ENCODE measurements at regions not wholly inside any gene's neighbourhood (a gene's known extent, or its start where the extent isn't known, plus 50 kb on each side); places are given as distances from the start of the nearest gene placed in this dataset.

DNA sequence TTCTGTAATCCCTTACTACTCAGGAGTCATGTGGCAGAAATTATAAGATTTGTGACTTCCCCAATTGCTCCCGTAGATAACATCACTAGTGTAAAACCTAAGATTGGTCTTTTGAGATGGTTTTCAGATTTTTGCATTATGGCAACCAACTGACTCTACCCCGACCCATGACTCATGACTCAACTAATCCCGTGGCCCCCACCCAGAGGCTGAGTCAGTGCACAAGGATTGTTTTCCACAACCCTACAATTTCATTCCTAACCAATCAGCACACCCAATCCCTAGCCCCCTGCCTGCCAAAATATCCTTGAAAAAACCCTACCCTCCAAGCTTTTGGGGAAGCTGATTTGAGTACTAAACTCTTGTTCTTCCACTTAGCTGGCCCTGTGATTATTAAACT, 109.4 kb upstream of the FAM9C start:
- POLR2A ChIA-PET, result no interaction called here
- no peak overlapping the region for H3K4me3 ChIP-seq (ENCODE audit: low read depth, low read length)
- CTCF ChIA-PET, result no interaction called here
- H3K27ac ChIP-seq (ENCODE audit: low read depth, low read length), result no peak overlapping the region
- H3K27me3 ChIP-seq (ENCODE audit: control insufficient read depth, insufficient read depth, low read length), result no peaks in the 10 kb centered on the region
- TF ChIP-seq, protein P1, sequence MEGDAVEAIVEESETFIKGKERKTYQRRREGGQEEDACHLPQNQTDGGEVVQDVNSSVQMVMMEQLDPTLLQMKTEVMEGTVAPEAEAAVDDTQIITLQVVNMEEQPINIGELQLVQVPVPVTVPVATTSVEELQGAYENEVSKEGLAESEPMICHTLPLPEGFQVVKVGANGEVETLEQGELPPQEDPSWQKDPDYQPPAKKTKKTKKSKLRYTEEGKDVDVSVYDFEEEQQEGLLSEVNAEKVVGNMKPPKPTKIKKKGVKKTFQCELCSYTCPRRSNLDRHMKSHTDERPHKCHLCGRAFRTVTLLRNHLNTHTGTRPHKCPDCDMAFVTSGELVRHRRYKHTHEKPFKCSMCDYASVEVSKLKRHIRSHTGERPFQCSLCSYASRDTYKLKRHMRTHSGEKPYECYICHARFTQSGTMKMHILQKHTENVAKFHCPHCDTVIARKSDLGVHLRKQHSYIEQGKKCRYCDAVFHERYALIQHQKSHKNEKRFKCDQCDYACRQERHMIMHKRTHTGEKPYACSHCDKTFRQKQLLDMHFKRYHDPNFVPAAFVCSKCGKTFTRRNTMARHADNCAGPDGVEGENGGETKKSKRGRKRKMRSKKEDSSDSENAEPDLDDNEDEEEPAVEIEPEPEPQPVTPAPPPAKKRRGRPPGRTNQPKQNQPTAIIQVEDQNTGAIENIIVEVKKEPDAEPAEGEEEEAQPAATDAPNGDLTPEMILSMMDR (IDR thresholded peaks at IDR 0.05; ENCODE audit: low read depth, low read length), result no peak
- DNase-seq (ENCODE audit: low read depth, low spot score), result no peak
- H3K9me3 ChIP-seq (ENCODE audit: control insufficient read depth, insufficient read depth, low read length), result peaks cover 8% of the 10 kb centered on the region; the same call in 1 of the 2 replicates

DNA sequence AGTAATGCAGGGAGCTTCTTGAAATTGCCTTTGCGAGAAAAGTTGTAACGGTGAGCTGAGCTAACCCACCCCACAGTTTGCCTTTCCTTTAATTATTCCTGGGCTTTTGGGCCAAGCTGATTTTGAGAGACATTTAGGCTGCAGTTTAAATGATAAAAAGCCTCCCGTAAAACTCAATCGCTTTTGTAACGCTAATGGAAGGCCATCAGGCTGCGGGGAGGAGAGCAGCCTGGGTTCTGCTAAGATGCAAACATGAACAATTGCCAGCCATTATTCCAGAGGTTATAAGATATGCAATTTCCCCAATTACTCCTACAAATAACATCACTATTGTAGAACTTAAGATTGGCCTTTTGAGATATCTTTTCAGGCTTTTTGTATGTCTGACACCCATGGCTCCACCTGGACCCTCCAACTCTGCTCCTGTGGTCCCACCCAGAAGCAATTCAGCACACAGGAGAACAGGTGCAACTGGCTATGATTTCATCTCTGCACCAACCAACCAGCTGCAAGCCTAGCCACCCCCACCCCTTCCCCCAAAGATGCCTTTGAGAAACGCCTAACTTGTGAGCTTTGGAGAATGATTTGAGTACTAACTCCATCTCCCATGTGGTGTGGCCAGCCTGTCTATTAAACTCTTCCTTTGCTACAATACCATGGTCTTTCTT, 108.2 kb upstream of the FAM9C start:
- H3K27ac ChIP-seq (ENCODE audit: low read depth, low read length), result no peak overlapping the region
- CTCF ChIA-PET, result no interaction called here

DNA sequence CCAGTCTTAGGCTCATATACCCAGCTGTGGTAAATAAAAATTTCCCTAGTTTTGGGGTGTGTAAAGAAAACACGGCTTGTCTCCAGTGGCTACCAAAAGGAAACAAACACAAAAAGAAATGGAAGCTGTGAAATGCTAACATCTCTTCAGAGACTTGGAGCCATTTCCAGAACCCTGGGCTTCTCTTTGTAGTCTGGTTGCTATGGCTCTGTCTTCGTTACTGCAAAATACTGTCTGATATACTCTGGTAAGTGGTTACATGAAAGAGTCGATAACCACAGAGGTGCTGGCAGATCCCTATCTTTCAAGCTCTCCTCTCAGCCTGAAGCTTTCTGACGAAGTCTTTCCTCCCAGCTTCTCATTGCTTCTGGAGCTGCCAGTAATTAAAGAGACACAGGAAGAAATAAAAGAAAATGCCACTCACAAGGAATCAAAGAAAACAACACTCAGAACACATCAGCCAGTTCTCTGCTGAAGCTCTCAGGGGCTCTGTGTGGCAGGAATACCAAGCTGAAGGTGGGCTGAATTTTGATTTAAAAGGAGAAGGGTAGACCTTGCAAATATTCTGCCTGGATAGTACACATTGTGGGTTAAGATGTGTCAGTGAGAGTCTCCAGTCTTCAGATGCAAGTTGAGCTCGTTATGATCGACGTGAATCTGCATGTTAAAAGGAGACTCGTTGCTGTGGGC, 107.6 kb upstream of the FAM9C start:
- DNase-seq (ENCODE audit: low read depth, low spot score), result no peak
- H3K27ac ChIP-seq (ENCODE audit: low read depth, low read length), result no peak overlapping the region
- POLR2A ChIA-PET, result no interaction called here

More for the DNA sequence above, 108.2 kb upstream of the FAM9C start:
- no peak for DNase-seq (ENCODE audit: low read depth, low spot score)
- peaks cover 8% of the 10 kb centered on the region; the same call in 1 of the 2 replicates for H3K9me3 ChIP-seq (ENCODE audit: control insufficient read depth, insufficient read depth, low read length)
- H3K27me3 ChIP-seq (ENCODE audit: control insufficient read depth, insufficient read depth, low read length), result no peaks in the 10 kb centered on the region
- TF ChIP-seq, protein P1 (IDR thresholded peaks at IDR 0.05; ENCODE audit: low read depth, low read length), result no peak
- POLR2A ChIA-PET, result no interaction called here
- no peak overlapping the region for H3K4me3 ChIP-seq (ENCODE audit: low read depth, low read length)

DNA sequence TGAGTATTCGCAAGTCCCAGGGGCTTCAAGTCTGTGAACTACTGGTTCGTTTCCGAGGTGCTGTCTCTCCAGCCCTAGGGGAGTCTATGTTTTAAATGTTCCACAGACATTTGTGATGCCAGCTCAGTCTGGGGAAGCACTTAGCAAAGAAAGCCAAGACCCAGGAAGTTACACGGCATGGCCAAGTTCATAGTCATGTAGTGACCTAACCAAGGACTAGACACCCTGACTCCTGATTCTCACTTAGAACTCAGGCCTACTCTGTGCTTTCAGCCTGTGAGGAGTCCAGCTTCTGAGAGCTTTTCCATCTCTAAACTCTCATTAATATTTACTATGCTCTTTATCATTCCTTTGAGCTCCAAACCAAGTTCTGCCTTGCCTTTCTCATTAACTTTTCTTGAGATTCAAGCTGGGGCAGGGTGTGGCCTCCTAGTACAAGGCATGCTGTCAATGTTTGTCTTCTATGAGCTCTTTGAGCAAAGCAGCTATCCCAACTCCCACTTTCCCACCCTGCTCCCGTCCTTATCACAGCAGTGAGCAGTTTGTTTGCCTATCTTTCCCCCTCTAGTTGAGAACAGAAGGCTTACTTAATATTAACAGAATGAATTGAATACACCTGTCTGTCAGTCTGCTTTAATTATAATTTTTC, 105.4 kb upstream of the FAM9C start:
- Histone ChIP-seq H3K9me3 (ENCODE audit: control insufficient read depth, insufficient read depth, low read length) (peaks cover 12% of the 10 kb centered on the region; the same call in 1 of the 2 replicates), H3K27ac (ENCODE audit: low read depth, low read length) (no peak overlapping the region), H3K4me3 (ENCODE audit: low read depth, low read length) (no peak overlapping the region), H3K27me3 (ENCODE audit: control insufficient read depth, insufficient read depth, low read length) (no peaks in the 10 kb centered on the region)
- TF ChIP-seq, protein P1 (IDR thresholded peaks at IDR 0.05; ENCODE audit: low read depth, low read length), result no peak
- ChIA-PET POLR2A (no interaction called here), CTCF (no interaction called here)
- DNase-seq (ENCODE audit: low read depth, low spot score), result no peak

More for the DNA sequence above, 107.6 kb upstream of the FAM9C start:
- TF ChIP-seq, protein P1 (IDR thresholded peaks at IDR 0.05; ENCODE audit: low read depth, low read length), result no peak
- CTCF ChIA-PET, result no interaction called here
- Histone ChIP-seq H3K9me3 (ENCODE audit: control insufficient read depth, insufficient read depth, low read length) (peaks cover 8% of the 10 kb centered on the region; the same call in 1 of the 2 replicates), H3K27me3 (ENCODE audit: control insufficient read depth, insufficient read depth, low read length) (no peaks in the 10 kb centered on the region), H3K4me3 (ENCODE audit: low read depth, low read length) (no peak overlapping the region)

DNA sequence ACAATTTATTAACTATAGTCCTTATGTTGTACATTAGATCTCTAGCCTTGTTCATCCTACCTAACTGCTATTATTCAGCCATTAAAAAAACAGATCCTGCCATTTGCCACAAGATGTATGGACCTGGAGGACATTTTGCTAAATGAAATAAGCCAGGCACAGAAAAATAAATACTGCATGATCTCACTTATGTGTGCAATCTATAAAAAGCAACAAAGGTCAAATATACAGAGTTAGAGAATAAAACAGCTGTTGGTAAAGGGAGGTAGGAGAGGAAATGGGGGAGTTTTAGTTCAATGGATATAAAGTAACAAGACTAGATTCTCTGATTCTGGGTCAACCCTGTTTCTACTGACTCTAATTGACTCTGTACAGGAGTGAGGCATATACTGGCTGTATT, 103.3 kb upstream of the FAM9C start:
- Histone ChIP-seq H3K9me3 (ENCODE audit: control insufficient read depth, insufficient read depth, low read length) (peaks cover 4% of the 10 kb centered on the region; the same call in 1 of the 2 replicates), H3K4me3 (ENCODE audit: low read depth, low read length) (no peak overlapping the region), H3K27me3 (ENCODE audit: control insufficient read depth, insufficient read depth, low read length) (no peaks in the 10 kb centered on the region), H3K27ac (ENCODE audit: low read depth, low read length) (no peak overlapping the region)
- DNase-seq (ENCODE audit: low read depth, low spot score), result no peak
- POLR2A ChIA-PET, result interaction anchor here (0.7 kb wide), 1 partner anchor 66 kb away, joined by 3 read pairs; no protein-coding TSS in a partner anchor
- TF ChIP-seq, protein P1 (IDR thresholded peaks at IDR 0.05; ENCODE audit: low read depth, low read length), result no peak
- CTCF ChIA-PET, result interaction anchor here (0.6 to 1.4 kb wide), 3 partner anchors 77 to 359 kb away, joined by 3 to 5 read pairs (median 4); no protein-coding TSS in a partner anchor
